Choroid plexus epithelial cell (primary cell): ENCODE measurements at regions not wholly inside any gene's neighbourhood (a gene's known extent, or its start where the extent isn't known, plus 50 kb on each side); places are given as distances from the start of the nearest gene placed in this dataset.

ENCODE experiments used
- DNase-seq: peaks from one replicate; pipeline ENCODE4 v3.0.0-alpha.2; 2010; ENCODE audit warnings: low read depth
- H3K4me3 ChIP-seq: 2 replicates; pipeline ENCODE4 v1.5.1; 2011; ENCODE audit warnings: low read depth, mild to moderate bottlenecking, control low read depth, low read length, moderate library complexity
- TF ChIP-seq, protein P1 (sequence below): conservative IDR thresholded peaks from 2 replicates; pipeline ENCODE4 v1.5.1; 2011; ENCODE audit warnings: low read depth, mild to moderate bottlenecking, control low read depth, inconsistent platforms, low read length, moderate library complexity

DNA sequence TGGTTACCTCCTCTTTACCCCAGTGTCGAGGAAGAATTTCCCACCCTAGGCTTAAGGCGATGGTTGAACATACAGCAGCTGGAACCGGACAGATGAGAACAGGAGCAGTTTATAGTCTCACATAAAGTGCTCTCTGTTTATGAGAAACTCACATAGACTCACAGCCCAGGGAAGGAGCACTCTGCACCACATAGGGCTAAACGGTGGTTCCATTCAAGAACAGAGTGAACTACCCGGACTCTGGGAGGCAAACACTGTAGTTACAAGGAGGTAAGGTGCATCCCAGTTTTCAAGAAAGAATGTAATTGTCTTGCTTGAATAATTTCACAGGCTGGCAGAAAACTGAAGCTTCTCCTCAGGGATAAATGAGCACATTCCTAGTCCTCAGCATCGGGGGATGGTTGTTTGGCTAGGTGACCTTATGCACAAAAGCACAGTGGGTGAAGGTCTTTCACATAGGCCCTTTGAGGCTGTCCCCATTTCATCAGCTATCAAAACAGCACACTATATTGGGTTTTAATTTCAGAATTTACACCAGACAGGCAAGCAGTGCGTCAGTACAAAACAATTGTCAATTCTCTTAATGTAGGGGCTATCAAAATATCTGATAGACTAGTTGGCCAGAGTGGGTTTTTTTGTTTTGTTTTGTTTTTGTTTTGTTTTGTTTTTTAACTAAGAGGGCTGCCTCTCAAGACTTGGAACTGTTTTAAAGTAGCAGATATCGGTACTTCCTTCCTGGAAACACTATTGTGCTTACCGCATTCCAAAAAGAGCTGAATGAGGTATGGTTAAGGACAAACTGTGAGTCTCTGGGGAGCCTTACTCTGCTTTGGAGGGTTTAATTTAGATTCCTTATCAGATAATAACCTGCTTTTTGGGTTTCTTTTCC is 918.1 kb upstream of the CDH8 start:
- TF ChIP-seq, protein P1, sequence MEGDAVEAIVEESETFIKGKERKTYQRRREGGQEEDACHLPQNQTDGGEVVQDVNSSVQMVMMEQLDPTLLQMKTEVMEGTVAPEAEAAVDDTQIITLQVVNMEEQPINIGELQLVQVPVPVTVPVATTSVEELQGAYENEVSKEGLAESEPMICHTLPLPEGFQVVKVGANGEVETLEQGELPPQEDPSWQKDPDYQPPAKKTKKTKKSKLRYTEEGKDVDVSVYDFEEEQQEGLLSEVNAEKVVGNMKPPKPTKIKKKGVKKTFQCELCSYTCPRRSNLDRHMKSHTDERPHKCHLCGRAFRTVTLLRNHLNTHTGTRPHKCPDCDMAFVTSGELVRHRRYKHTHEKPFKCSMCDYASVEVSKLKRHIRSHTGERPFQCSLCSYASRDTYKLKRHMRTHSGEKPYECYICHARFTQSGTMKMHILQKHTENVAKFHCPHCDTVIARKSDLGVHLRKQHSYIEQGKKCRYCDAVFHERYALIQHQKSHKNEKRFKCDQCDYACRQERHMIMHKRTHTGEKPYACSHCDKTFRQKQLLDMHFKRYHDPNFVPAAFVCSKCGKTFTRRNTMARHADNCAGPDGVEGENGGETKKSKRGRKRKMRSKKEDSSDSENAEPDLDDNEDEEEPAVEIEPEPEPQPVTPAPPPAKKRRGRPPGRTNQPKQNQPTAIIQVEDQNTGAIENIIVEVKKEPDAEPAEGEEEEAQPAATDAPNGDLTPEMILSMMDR, result no peak
- no peak for DNase-seq
- no peak overlapping the region for H3K4me3 ChIP-seq

- TF ChIP-seq, protein P1, result no peak
- no peak for DNase-seq
- H3K4me3 ChIP-seq, result no peak overlapping the region
Measured at GRCh38 chr16:62950351-62950750, 914.1 kb upstream of the CDH8 start.

- no peak overlapping the region for H3K4me3 ChIP-seq
- DNase-seq, result no peak
- TF ChIP-seq, protein P1, result no peak
Measured at GRCh38 chr16:62940569-62940968, 904.3 kb upstream of the CDH8 start.

GRCh38 chr16:62939687-62940086 is 903.4 kb upstream of the CDH8 start:
- no peak overlapping the region for H3K4me3 ChIP-seq
- TF ChIP-seq, protein P1, result no peak
- DNase-seq, result no peak

- no peak for DNase-seq
- no peak overlapping the region for H3K4me3 ChIP-seq
- TF ChIP-seq, protein P1, result no peak
Measured at GRCh38 chr16:62933929-62934328, 897.7 kb upstream of the CDH8 start.

- no peak overlapping the region for H3K4me3 ChIP-seq
- TF ChIP-seq, protein P1, result no peak
- DNase-seq, result no peak
Measured at GRCh38 chr16:62929593-62929992, 893.4 kb upstream of the CDH8 start.

DNA sequence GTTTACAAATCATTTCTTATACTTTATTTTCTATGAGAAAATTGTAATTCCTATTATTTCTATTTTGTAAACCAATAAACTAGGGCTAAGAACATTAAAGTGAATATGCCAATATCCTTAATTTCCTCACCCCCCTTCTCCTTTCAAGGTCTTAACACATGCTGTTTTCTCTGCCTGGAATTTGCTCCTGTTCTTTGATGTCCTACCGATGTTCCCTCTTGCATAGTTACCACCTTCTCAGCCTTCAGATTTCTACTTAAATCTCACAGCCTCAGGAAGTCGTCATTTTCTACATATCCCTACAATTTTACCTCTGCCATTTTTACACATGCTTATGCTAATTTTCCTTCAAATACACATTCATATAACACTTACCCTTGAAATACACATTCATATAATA is 890.9 kb upstream of the CDH8 start:
- TF ChIP-seq, protein P1, result no peak
- no peak overlapping the region for H3K4me3 ChIP-seq

More for the DNA sequence above, 890.9 kb upstream of the CDH8 start:
- DNase-seq, result no peak
